ENCODE measurements at regions not wholly inside any gene's neighbourhood (a gene's known extent, or its start where the extent isn't known, plus 50 kb on each side); places are given as distances from the start of the nearest gene placed in this dataset.

- TF ChIP-seq GATA3 (IDR thresholded peaks at IDR 0.05; ENCODE audit: low read depth, low read length) (no peak), GATA2 (IDR thresholded peaks at IDR 0.05; ENCODE audit: low read depth, low read length) (no peak)
Measured at GRCh38 chr4:103786014-103786413, 66.2 kb upstream of the TACR3 start.

Data from SH-SY5Y (cell line).